Transverse colon (tissue), 4 donors: ENCODE measurements at regions not wholly inside any gene's neighbourhood (a gene's known extent, or its start where the extent isn't known, plus 50 kb on each side); places are given as distances from the start of the nearest gene placed in this dataset.

Source experiments
- DNase-seq: peaks from one replicate; pipeline ENCODE4 v3.0.0-alpha.2; 2019
- H3K27ac ChIP-seq, 4 donors: fragments of 200-600 bp; sonication (generic); 2 replicates each; pipeline ENCODE4 v1.5.1; 2016 to 2018; ENCODE audit warnings: inconsistent platforms in 4 of 4
- H3K27me3 ChIP-seq: fragments of 200-600 bp; sonication (generic); 2 replicates; pipeline ENCODE4 v1.5.1; 2017; ENCODE audit warnings: inconsistent platforms
- H3K36me3 ChIP-seq, 4 donors: fragments of 200-600 bp; sonication (generic); 2 replicates each; pipeline ENCODE4 v1.5.1; 2017 to 2019; ENCODE audit warnings: inconsistent platforms in 4 of 4
- H3K4me1 ChIP-seq, 4 donors: fragments of 200-600 bp; sonication (generic); 2 replicates each; pipeline ENCODE4 v1.5.1; 2017 to 2020; ENCODE audit warnings: inconsistent platforms in 4 of 4
- H3K4me3 ChIP-seq, 4 donors: fragments of 200-600 bp; sonication (generic); 1 replicate in 1 of 4; 2 replicates in 3 of 4; pipeline versions ENCODE4 v1.5.1 to v1.6.1; 2017 to 2019; ENCODE audit warnings: inconsistent platforms in 4 of 4
- H3K9me3 ChIP-seq, 2 donors: fragments of 200-600 bp; sonication (generic); 2 replicates each; pipeline ENCODE4 v1.5.1; 2017 to 2019; ENCODE audit warnings: inconsistent platforms in 2 of 2
- EP300 ChIP-seq: sonication (generic); formaldehyde crosslinking; IDR thresholded peaks from one replicate; pipeline ENCODE4 v1.6.1; 2017; ENCODE audit warnings: antibody characterized with exemption, low read depth
- POLR2A ChIP-seq: fragments of 450-650 bp; IDR thresholded peaks from one replicate; pipeline ENCODE4 v1.6.1; 2016; ENCODE audit warnings: antibody characterized with exemption, mild to moderate bottlenecking, moderate library complexity
- POLR2AphosphoS5 ChIP-seq, 3 donors: sonication (generic); formaldehyde crosslinking; IDR thresholded peaks; one replicate each; pipeline ENCODE4 v1.6.1; 2016; ENCODE audit warnings: antibody characterized with exemption in 3 of 3
- WGBS, 2 donors: methylation state at CpG; one replicate each; pipeline ENCODE4 v1.1.5; 2018; ENCODE audit warnings: low coverage in 1 of 2; 5-methylcytosine and 5-hydroxymethylcytosine counted together
- in situ Hi-C, 4 donors: fragments of 200-750 bp; cut with MboI; loops; one replicate each; pipeline versions ENCODE4 v1.15.0 to v1.15.1; 2017; ENCODE audit warnings: low sequenced_read_pairs in 3 of 4, low pct_ligation_motif_present in 1 of 4, low pct_unique_long_range_greater_than_20kb in 1 of 4
- intact Hi-C: fragments of 100-400 bp; cut with DNase I; formaldehyde crosslinking; loops from one replicate; pipeline ENCODE4 v1.15.1; 2023; ENCODE audit warnings: low total_unique reads
- TF ChIP-seq, protein P1 (sequence below), 5 experiments: fragments of 200-600 bp in 3 of 5; fragments of 450-650 bp in 2 of 5; sonication (generic) in 3 of 5; IDR thresholded peaks; 1 replicate in 2 of 5; 2 replicates in 3 of 5; pipeline ENCODE4 v1.5.1; 2016 to 2017; ENCODE audit warnings: antibody characterized with exemption in 5 of 5, inconsistent platforms in 3 of 5, mild to moderate bottlenecking in 2 of 5, moderate library complexity in 1 of 5

DNA sequence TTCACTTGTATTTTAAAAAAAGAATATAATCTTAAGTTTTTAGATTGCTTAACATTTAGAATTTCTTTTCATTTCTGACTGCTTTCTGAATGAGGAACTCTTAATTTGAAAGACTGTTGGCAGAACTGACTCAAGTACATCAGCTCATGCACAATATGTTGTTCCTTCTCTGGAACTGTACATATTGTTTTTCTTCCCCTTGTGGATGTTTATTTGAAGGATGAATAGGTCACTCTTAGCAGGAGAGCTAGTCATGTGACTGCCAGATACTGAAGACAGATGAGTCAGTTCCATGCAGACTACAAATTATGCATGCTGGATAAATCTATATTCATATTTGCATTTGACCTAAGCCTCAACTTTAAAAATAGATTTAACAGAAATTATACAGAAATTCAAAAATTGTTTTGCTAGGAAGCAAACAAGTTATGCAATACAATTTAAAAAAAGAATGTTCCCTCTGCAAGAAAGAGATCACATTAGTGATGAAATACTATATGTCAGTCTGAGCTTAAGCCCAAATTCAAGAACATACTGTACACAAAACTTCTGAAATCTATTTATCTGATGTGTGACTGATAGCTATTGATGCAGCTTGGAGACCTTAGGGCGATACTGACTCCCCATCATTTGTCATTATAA is 1274.9 kb upstream of the GJE1 start:
- intact Hi-C loops (no loop called here), in situ Hi-C loops (no loop called here)
- Histone ChIP-seq H3K4me3 (no peak overlapping the region), H3K4me1 (no peaks in the 10 kb centered on the region), H3K36me3 (no peaks in the 10 kb centered on the region), H3K27ac (peak overlapping the region in 3 of 4 donors; percentile 14 to 60 (median 38)), H3K9me3 (no peaks in the 10 kb centered on the region), H3K27me3 (no peaks in the 10 kb centered on the region)
- 64 to 100% methylated on average over 1 of the region's 1 CpG for WGBS, 2 donors
- peak; percentile 20 to 49 (median 25) for TF ChIP-seq POLR2AphosphoS5 (IDR thresholded peaks at IDR 0.05)
- no peak for TF ChIP-seq POLR2A
- peak; percentile 49 for TF ChIP-seq EP300
- TF ChIP-seq, protein P1, sequence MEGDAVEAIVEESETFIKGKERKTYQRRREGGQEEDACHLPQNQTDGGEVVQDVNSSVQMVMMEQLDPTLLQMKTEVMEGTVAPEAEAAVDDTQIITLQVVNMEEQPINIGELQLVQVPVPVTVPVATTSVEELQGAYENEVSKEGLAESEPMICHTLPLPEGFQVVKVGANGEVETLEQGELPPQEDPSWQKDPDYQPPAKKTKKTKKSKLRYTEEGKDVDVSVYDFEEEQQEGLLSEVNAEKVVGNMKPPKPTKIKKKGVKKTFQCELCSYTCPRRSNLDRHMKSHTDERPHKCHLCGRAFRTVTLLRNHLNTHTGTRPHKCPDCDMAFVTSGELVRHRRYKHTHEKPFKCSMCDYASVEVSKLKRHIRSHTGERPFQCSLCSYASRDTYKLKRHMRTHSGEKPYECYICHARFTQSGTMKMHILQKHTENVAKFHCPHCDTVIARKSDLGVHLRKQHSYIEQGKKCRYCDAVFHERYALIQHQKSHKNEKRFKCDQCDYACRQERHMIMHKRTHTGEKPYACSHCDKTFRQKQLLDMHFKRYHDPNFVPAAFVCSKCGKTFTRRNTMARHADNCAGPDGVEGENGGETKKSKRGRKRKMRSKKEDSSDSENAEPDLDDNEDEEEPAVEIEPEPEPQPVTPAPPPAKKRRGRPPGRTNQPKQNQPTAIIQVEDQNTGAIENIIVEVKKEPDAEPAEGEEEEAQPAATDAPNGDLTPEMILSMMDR (IDR thresholded peaks at IDR 0.05): no peak
- no peak for DNase-seq

DNA sequence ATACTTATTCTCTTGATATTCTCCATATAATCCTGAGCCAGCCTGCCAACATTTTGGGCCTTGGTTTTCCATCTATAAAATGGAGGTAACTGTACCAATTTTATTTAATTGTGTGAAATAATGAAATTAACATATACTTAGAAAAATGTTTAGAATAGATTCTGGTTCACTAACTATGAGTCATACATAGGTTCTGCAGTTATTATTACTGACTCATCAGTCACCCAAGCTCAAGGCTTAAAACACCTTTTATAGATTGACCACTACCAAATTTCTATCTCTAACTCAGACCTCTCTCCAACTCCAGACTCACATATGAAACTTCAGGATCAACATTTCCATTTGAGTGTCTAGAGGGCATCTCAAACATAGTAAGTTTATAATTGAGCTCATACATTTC is 1277.2 kb upstream of the GJE1 start:
- no peaks in the 10 kb centered on the region for H3K4me1 ChIP-seq
- H3K27ac ChIP-seq: no peak overlapping the region
- H3K36me3 ChIP-seq: no peaks in the 10 kb centered on the region
- H3K4me3 ChIP-seq: no peak overlapping the region
- no peaks in the 10 kb centered on the region for H3K9me3 ChIP-seq
- no peak for DNase-seq
- intact Hi-C loops: no loop called here
- in situ Hi-C loops: no loop called here
- no peak for TF ChIP-seq POLR2A
- TF ChIP-seq, protein P1 (IDR thresholded peaks at IDR 0.05): no peak
- no peak for TF ChIP-seq POLR2AphosphoS5 (IDR thresholded peaks at IDR 0.05)
- H3K27me3 ChIP-seq: no peaks in the 10 kb centered on the region

DNA sequence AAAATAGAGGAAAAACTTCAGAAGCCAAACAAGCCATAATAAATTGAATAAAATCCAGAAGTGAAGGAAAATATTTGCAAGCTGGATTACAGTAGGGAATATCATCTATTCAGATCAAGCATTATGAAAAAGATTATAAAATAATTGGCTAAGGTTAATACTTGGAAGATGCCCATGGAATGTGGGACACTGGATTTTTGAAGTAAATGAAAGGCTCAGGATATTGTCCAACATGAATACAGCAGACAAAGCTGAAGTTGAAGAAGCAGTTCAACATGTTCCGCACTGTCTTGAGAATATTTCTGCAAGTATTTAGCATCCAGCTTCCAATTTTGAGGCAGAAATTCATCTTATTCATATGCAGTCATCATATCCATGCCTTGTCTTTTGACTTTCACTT is 1278.4 kb upstream of the GJE1 start:
- Histone ChIP-seq H3K4me3 (no peak overlapping the region), H3K4me1 (no peaks in the 10 kb centered on the region), H3K27ac (no peak overlapping the region), H3K9me3 (no peaks in the 10 kb centered on the region), H3K27me3 (no peaks in the 10 kb centered on the region), H3K36me3 (no peaks in the 10 kb centered on the region)
- WGBS, 2 donors: 50 to 74% methylated on average over 1 of the region's 1 CpG
- intact Hi-C loops (no loop called here), in situ Hi-C loops (no loop called here)
- TF ChIP-seq, protein P1 (IDR thresholded peaks at IDR 0.05): no peak
- no peak for TF ChIP-seq POLR2AphosphoS5 (IDR thresholded peaks at IDR 0.05)
- DNase-seq: no peak

DNA sequence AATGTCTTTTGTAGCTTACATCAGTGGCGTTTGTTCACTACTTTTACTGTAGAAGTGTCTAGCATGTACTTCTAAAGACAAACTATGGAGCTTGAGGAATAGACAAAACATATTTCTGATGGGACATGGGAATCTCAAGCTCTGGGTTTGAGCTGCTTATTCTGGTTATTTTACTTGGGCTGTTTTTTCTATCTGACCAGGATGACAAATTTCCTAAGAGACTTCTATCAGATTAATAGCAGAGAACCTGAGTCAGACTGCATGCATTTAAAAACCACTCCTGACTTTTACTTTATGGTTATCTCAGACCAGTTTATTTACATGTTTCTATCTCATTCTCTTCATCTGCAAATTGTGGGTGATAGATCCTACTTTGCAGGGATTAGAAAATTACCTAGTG is 1282.3 kb upstream of the GJE1 start:
- H3K4me1 ChIP-seq: no peaks in the 10 kb centered on the region
- in situ Hi-C loops (no loop called here), intact Hi-C loops (no loop called here)
- no peak overlapping the region for H3K4me3 ChIP-seq
- H3K36me3 ChIP-seq: no peaks in the 10 kb centered on the region
- H3K27ac ChIP-seq: no peak overlapping the region
- H3K27me3 ChIP-seq: no peaks in the 10 kb centered on the region
- no peak for DNase-seq
- TF ChIP-seq, protein P1 (IDR thresholded peaks at IDR 0.05): no peak
- TF ChIP-seq EP300 (no peak), POLR2A (no peak), POLR2AphosphoS5 (IDR thresholded peaks at IDR 0.05) (no peak)
- H3K9me3 ChIP-seq: no peaks in the 10 kb centered on the region
- WGBS, 2 donors: 91 to 92% methylated on average over 1 of the region's 1 CpG
